Vagina (tissue), 2 donors: ENCODE measurements at regions not wholly inside any gene's neighbourhood (a gene's known extent, or its start where the extent isn't known, plus 50 kb on each side); places are given as distances from the start of the nearest gene placed in this dataset.

Source experiments
- DNase-seq, 2 donors: peaks; one replicate each; pipeline ENCODE4 v3.0.0-alpha.2; 2017; ENCODE audit errors: extremely low spot score in 2 of 2
- H3K27ac ChIP-seq: fragments of 200-600 bp; sonication (generic); one replicate; pipeline ENCODE4 v1.5.1; 2019
- H3K27me3 ChIP-seq: fragments of 200-600 bp; sonication (generic); one replicate; pipeline ENCODE4 v1.5.1; 2019
- H3K36me3 ChIP-seq, 2 donors: fragments of 200-600 bp; sonication (generic); one replicate each; pipeline ENCODE4 v1.5.1; 2017 to 2019
- H3K4me1 ChIP-seq: fragments of 200-600 bp; sonication (generic); one replicate; pipeline ENCODE4 v1.5.1; 2019
- H3K4me3 ChIP-seq, 2 donors: fragments of 200-600 bp; sonication (generic); 1 replicate in 1 of 2; 2 replicates in 1 of 2; pipeline ENCODE4 v1.5.1; 2016 to 2019
- H3K9me3 ChIP-seq: fragments of 200-600 bp; sonication (generic); one replicate; pipeline ENCODE4 v1.5.1; 2019
- CTCF ChIP-seq, 3 experiments: fragments of 450-650 bp in 2 of 3; fragments of 200-600 bp in 1 of 3; sonication (generic) in 1 of 3; IDR thresholded peaks; one replicate each; pipeline ENCODE4 v1.5.1; 2017 to 2019; ENCODE audit warnings: antibody characterized with exemption in 3 of 3, mild to moderate bottlenecking in 2 of 3, moderate library complexity in 2 of 3
- POLR2A ChIP-seq, 2 donors: fragments of 450-650 bp; IDR thresholded peaks; one replicate each; pipeline ENCODE4 v1.6.1; 2017; ENCODE audit warnings: antibody characterized with exemption in 2 of 2, mild to moderate bottlenecking in 2 of 2, moderate library complexity in 2 of 2
- POLR2AphosphoS5 ChIP-seq, 2 donors: sonication (generic); formaldehyde crosslinking; IDR thresholded peaks; one replicate each; pipeline ENCODE4 v1.9.0; 2017; ENCODE audit warnings: antibody characterized with exemption in 2 of 2, mild to moderate bottlenecking in 2 of 2, low read depth in 1 of 2; ENCODE audit not compliant: insufficient read depth in 1 of 2
- intact Hi-C: fragments of 100-400 bp; cut with DNase I; formaldehyde crosslinking; loops from one replicate; pipeline ENCODE4 v1.15.1; 2023

- Histone ChIP-seq H3K27ac (no peak overlapping the region), H3K9me3 (no peaks in the 10 kb centered on the region), H3K4me3 (no peak overlapping the region), H3K36me3 (no peaks in the 10 kb centered on the region), H3K4me1 (no peaks in the 10 kb centered on the region), H3K27me3 (no peaks in the 10 kb centered on the region)
- intact Hi-C loops: no loop called here
- no peak for DNase-seq
- TF ChIP-seq POLR2AphosphoS5 (IDR thresholded peaks at IDR 0.05; ENCODE audit: insufficient read depth in 1 of 2, low read depth in 1 of 2) (no peak), POLR2A (IDR thresholded peaks at IDR 0.05) (no peak), CTCF (IDR thresholded peaks at IDR 0.05) (no peak)
These were observed 581.5 kb downstream of the FGF9 start for GRCh38 chr13:22252281-22252830.

GRCh38 chr13:22253107-22253506 lies 582.2 kb downstream of the FGF9 start:
- Histone ChIP-seq H3K27ac (no peak overlapping the region), H3K4me3 (no peak overlapping the region), H3K27me3 (no peaks in the 10 kb centered on the region), H3K4me1 (no peaks in the 10 kb centered on the region), H3K9me3 (no peaks in the 10 kb centered on the region), H3K36me3 (no peaks in the 10 kb centered on the region)
- intact Hi-C loops: no loop called here
- no peak for DNase-seq
- no peak for TF ChIP-seq POLR2AphosphoS5 (IDR thresholded peaks at IDR 0.05; ENCODE audit: insufficient read depth in 1 of 2, low read depth in 1 of 2)
- TF ChIP-seq POLR2A (IDR thresholded peaks at IDR 0.05): no peak

GRCh38 chr13:22256111-22256639 lies 585.3 kb downstream of the FGF9 start:
- Histone ChIP-seq H3K36me3 (no peaks in the 10 kb centered on the region), H3K27ac (no peak overlapping the region), H3K4me1 (no peaks in the 10 kb centered on the region), H3K27me3 (no peaks in the 10 kb centered on the region), H3K9me3 (no peaks in the 10 kb centered on the region), H3K4me3 (no peak overlapping the region)
- no peak for DNase-seq
- intact Hi-C loops: no loop called here
- no peak for TF ChIP-seq POLR2A (IDR thresholded peaks at IDR 0.05)
- TF ChIP-seq CTCF (IDR thresholded peaks at IDR 0.05): no peak
- no peak for TF ChIP-seq POLR2AphosphoS5 (IDR thresholded peaks at IDR 0.05; ENCODE audit: insufficient read depth in 1 of 2, low read depth in 1 of 2)

GRCh38 chr13:22262001-22262885 lies 591.4 kb downstream of the FGF9 start:
- Histone ChIP-seq H3K27ac (no peak overlapping the region), H3K4me1 (no peaks in the 10 kb centered on the region), H3K36me3 (no peaks in the 10 kb centered on the region), H3K27me3 (no peaks in the 10 kb centered on the region), H3K9me3 (no peaks in the 10 kb centered on the region), H3K4me3 (no peak overlapping the region)
- TF ChIP-seq POLR2AphosphoS5 (IDR thresholded peaks at IDR 0.05; ENCODE audit: insufficient read depth in 1 of 2, low read depth in 1 of 2): no peak
- TF ChIP-seq CTCF (IDR thresholded peaks at IDR 0.05): no peak
- no peak for TF ChIP-seq POLR2A (IDR thresholded peaks at IDR 0.05)
- no peak for DNase-seq
- intact Hi-C loops: no loop called here

GRCh38 chr13:22263185-22263584 lies 592.3 kb downstream of the FGF9 start:
- no peaks in the 10 kb centered on the region for H3K4me1 ChIP-seq
- H3K4me3 ChIP-seq: no peak overlapping the region
- intact Hi-C loops: no loop called here
- H3K9me3 ChIP-seq: no peaks in the 10 kb centered on the region
- no peaks in the 10 kb centered on the region for H3K27me3 ChIP-seq
- no peaks in the 10 kb centered on the region for H3K36me3 ChIP-seq
- TF ChIP-seq CTCF (IDR thresholded peaks at IDR 0.05) (no peak), POLR2AphosphoS5 (IDR thresholded peaks at IDR 0.05; ENCODE audit: insufficient read depth in 1 of 2, low read depth in 1 of 2) (no peak), POLR2A (IDR thresholded peaks at IDR 0.05) (no peak)
- no peak overlapping the region for H3K27ac ChIP-seq
- no peak for DNase-seq
